Stimulated activated naive B cell treated with anti-CD40 and anti-IgM and Interleukin-4, amounts not matched to agents 10 μg/mL and 1 μg/mL and 100 μg/mL, for 72 hours (primary cell): ENCODE measurements at regions not wholly inside any gene's neighbourhood (a gene's known extent, or its start where the extent isn't known, plus 50 kb on each side); places are given as distances from the start of the nearest gene placed in this dataset.
A peak's percentile ranks its signal among the peaks of the same experiment; 100 is the strongest.
"Not testable (repeated sequence)": the region's sequence is repeated elsewhere in the genome, so short reads cannot be mapped to it uniquely, and the experiment has no call there.

ENCODE experiments used
- ATAC-seq, 2 donors: fragments of 150-1000 bp; cut with Tn5 transposase; replicated peaks; 2 replicates each; pipeline ENCODE4 v1.10.0; 2021; ENCODE audit warnings: moderate library complexity in 1 of 2
- DNase-seq: peaks from one replicate; pipeline ENCODE4 v3.0.0; 2021
- H3K27ac Mint-ChIP-seq: one replicate; pipeline ENCODE4 v1.8.0; 2022; ENCODE audit warnings: mild to moderate bottlenecking, mixed read lengths
- H3K27me3 Mint-ChIP-seq, 2 donors: one replicate each; pipeline ENCODE4 v1.8.0; 2022; ENCODE audit warnings: mixed read lengths in 2 of 2
- H3K36me3 Mint-ChIP-seq, 2 donors: one replicate each; pipeline ENCODE4 v1.8.0; 2022; ENCODE audit warnings: mixed read lengths in 2 of 2, mild to moderate bottlenecking in 1 of 2
- H3K4me1 Mint-ChIP-seq, 2 donors: one replicate each; pipeline ENCODE4 v1.8.0; 2022; ENCODE audit warnings: mixed read lengths in 2 of 2, mild to moderate bottlenecking in 1 of 2
- H3K4me3 Mint-ChIP-seq, 2 donors: one replicate each; pipeline ENCODE4 v1.8.0; 2022; ENCODE audit warnings: mild to moderate bottlenecking in 2 of 2, mixed read lengths in 2 of 2, moderate library complexity in 1 of 2
- H3K9me3 Mint-ChIP-seq, 2 donors: one replicate each; pipeline ENCODE4 v1.8.0; 2022; ENCODE audit warnings: mixed read lengths in 2 of 2, mild to moderate bottlenecking in 1 of 2

- Mint-ChIP-seq H3K4me3 (no peak overlapping the region), H3K36me3 (peaks cover 26 to 49% of the 10 kb centered on the region in 2 donors), H3K4me1 (peaks cover 51 to 79% of the 10 kb centered on the region in 2 donors), H3K9me3 (peaks cover 0 to 3% of the 10 kb centered on the region in 2 donors), H3K27ac (no peak overlapping the region), H3K27me3 (no peaks in the 10 kb centered on the region)
- DNase-seq (no peak), ATAC-seq (no peak)
These were observed 108.6 kb downstream of the CD83 start for GRCh38 chr6:14226051-14226660.

GRCh38 chr6:14228571-14228970, 111.0 kb downstream of the CD83 start:
- H3K4me3 Mint-ChIP-seq: peak overlapping the region; percentile 22 to 45
- peaks cover 32 to 60% of the 10 kb centered on the region in 2 donors for H3K36me3 Mint-ChIP-seq
- ATAC-seq: peak; percentile 49 to 55
- no peak for DNase-seq
- no peaks in the 10 kb centered on the region for H3K27me3 Mint-ChIP-seq
- H3K9me3 Mint-ChIP-seq: peaks cover 0 to 3% of the 10 kb centered on the region in 2 donors
- peak overlapping the region; percentile 64 for H3K27ac Mint-ChIP-seq
- H3K4me1 Mint-ChIP-seq: peaks cover 56 to 83% of the 10 kb centered on the region in 2 donors

GRCh38 chr6:14231071-14231483, 113.5 kb downstream of the CD83 start:
- no peaks in the 10 kb centered on the region for H3K27me3 Mint-ChIP-seq
- no peak overlapping the region for H3K4me3 Mint-ChIP-seq
- DNase-seq (no peak), ATAC-seq (no peak)
- peaks cover 53 to 78% of the 10 kb centered on the region in 2 donors for H3K4me1 Mint-ChIP-seq
- H3K36me3 Mint-ChIP-seq: peaks cover 46 to 71% of the 10 kb centered on the region in 2 donors
- H3K27ac Mint-ChIP-seq: no peak overlapping the region
- H3K9me3 Mint-ChIP-seq: peaks cover 0 to 9% of the 10 kb centered on the region in 2 donors

GRCh38 chr6:14231501-14232280, 114.1 kb downstream of the CD83 start:
- DNase-seq (no peak), ATAC-seq (no peak)
- Mint-ChIP-seq H3K27ac (no peak overlapping the region), H3K27me3 (no peaks in the 10 kb centered on the region), H3K4me3 (no peak overlapping the region), H3K36me3 (peaks cover 50 to 72% of the 10 kb centered on the region in 2 donors), H3K9me3 (peaks cover 0 to 9% of the 10 kb centered on the region in 2 donors), H3K4me1 (peaks cover 54 to 84% of the 10 kb centered on the region in 2 donors)

- H3K27me3 Mint-ChIP-seq: no peaks in the 10 kb centered on the region
- peaks cover 57 to 84% of the 10 kb centered on the region in 2 donors for H3K4me1 Mint-ChIP-seq
- DNase-seq: no peak
- H3K27ac Mint-ChIP-seq: no peak overlapping the region
- peaks cover 40 to 75% of the 10 kb centered on the region in 2 donors for H3K36me3 Mint-ChIP-seq
- H3K4me3 Mint-ChIP-seq: no peak overlapping the region
- peaks cover 0 to 5% of the 10 kb centered on the region in 2 donors for H3K9me3 Mint-ChIP-seq
- no peak for ATAC-seq
These were observed 115.3 kb downstream of the CD83 start for GRCh38 chr6:14232889-14233288.

- Mint-ChIP-seq H3K36me3 (peaks cover 36 to 69% of the 10 kb centered on the region in 2 donors), H3K27ac (peak overlapping the region; percentile 89), H3K4me1 (peaks cover 48 to 64% of the 10 kb centered on the region in 2 donors), H3K27me3 (no peaks in the 10 kb centered on the region), H3K9me3 (peaks cover 0 to 5% of the 10 kb centered on the region in 2 donors), H3K4me3 (no peak overlapping the region)
- ATAC-seq (no peak), DNase-seq (no peak)
These were observed 118.2 kb downstream of the CD83 start for GRCh38 chr6:14235653-14236356.

GRCh38 chr6:14239097-14239496, 121.5 kb downstream of the CD83 start:
- peaks cover 40 to 48% of the 10 kb centered on the region in 2 donors for H3K4me1 Mint-ChIP-seq
- no peak for DNase-seq
- no peak overlapping the region for H3K4me3 Mint-ChIP-seq
- no peaks in the 10 kb centered on the region for H3K27me3 Mint-ChIP-seq
- ATAC-seq: no peak
- peaks cover 44 to 75% of the 10 kb centered on the region in 2 donors for H3K36me3 Mint-ChIP-seq
- no peak overlapping the region for H3K27ac Mint-ChIP-seq
- peaks cover 0 to 9% of the 10 kb centered on the region in 2 donors for H3K9me3 Mint-ChIP-seq

- Mint-ChIP-seq H3K36me3 (peaks cover 40 to 68% of the 10 kb centered on the region in 2 donors), H3K9me3 (peaks cover 0 to 4% of the 10 kb centered on the region in 2 donors), H3K27ac (peak overlapping the region; percentile 59), H3K27me3 (no peaks in the 10 kb centered on the region), H3K4me3 (peak overlapping the region in 1 of 2 donors; percentile 29), H3K4me1 (peaks cover 38 to 41% of the 10 kb centered on the region in 2 donors)
- DNase-seq (no peak), ATAC-seq (no peak)
These were observed 123.0 kb downstream of the CD83 start for GRCh38 chr6:14240411-14241166.

GRCh38 chr6:14241255-14242070, 123.9 kb downstream of the CD83 start:
- peaks cover 30 to 32% of the 10 kb centered on the region in 2 donors for H3K4me1 Mint-ChIP-seq
- peak; percentile 23 to 68 for ATAC-seq
- H3K9me3 Mint-ChIP-seq: peaks cover 0 to 4% of the 10 kb centered on the region in 2 donors
- peak overlapping the region; percentile 59 for H3K27ac Mint-ChIP-seq
- no peaks in the 10 kb centered on the region for H3K27me3 Mint-ChIP-seq
- no peak for DNase-seq
- H3K36me3 Mint-ChIP-seq: peaks cover 33 to 63% of the 10 kb centered on the region in 2 donors
- peak overlapping the region in 1 of 2 donors; percentile 29 for H3K4me3 Mint-ChIP-seq

GRCh38 chr6:14242912-14243311, 125.3 kb downstream of the CD83 start:
- DNase-seq, H3K9me3 Mint-ChIP-seq, H3K4me3 Mint-ChIP-seq, H3K27me3 Mint-ChIP-seq, H3K27ac Mint-ChIP-seq, ATAC-seq: not testable (repeated sequence)
- peaks cover 18 to 20% of the 10 kb centered on the region in 2 donors for H3K4me1 Mint-ChIP-seq
- peaks cover 35 to 58% of the 10 kb centered on the region in 2 donors for H3K36me3 Mint-ChIP-seq

GRCh38 chr6:14243597-14243996, 126.0 kb downstream of the CD83 start:
- H3K4me3 Mint-ChIP-seq: no peak overlapping the region
- H3K36me3 Mint-ChIP-seq: peaks cover 34 to 55% of the 10 kb centered on the region in 2 donors
- no peak for ATAC-seq
- H3K27me3 Mint-ChIP-seq: no peaks in the 10 kb centered on the region
- no peak overlapping the region for H3K27ac Mint-ChIP-seq
- H3K4me1 Mint-ChIP-seq: peaks cover 15 to 20% of the 10 kb centered on the region in 2 donors
- peaks cover 0 to 4% of the 10 kb centered on the region in 2 donors for H3K9me3 Mint-ChIP-seq
- DNase-seq: no peak

- peaks cover 4 to 6% of the 10 kb centered on the region in 2 donors for H3K9me3 Mint-ChIP-seq
- DNase-seq (no peak), ATAC-seq (no peak)
- no peaks in the 10 kb centered on the region for H3K27me3 Mint-ChIP-seq
- peaks cover 34 to 55% of the 10 kb centered on the region in 2 donors for H3K36me3 Mint-ChIP-seq
- no peak overlapping the region for H3K4me3 Mint-ChIP-seq
- H3K27ac Mint-ChIP-seq: no peak overlapping the region
- peaks cover 8 to 10% of the 10 kb centered on the region in 2 donors for H3K4me1 Mint-ChIP-seq
These were observed 129.3 kb downstream of the CD83 start for GRCh38 chr6:14246876-14247275.

- Mint-ChIP-seq H3K27me3 (no peaks in the 10 kb centered on the region), H3K4me3 (no peak overlapping the region), H3K9me3 (peaks cover 3 to 4% of the 10 kb centered on the region in 2 donors), H3K27ac (peak overlapping the region; percentile 15), H3K36me3 (peaks cover 27 to 58% of the 10 kb centered on the region in 2 donors), H3K4me1 (peaks cover 22 to 32% of the 10 kb centered on the region in 2 donors)
- no peak for ATAC-seq
- DNase-seq: no peak
These were observed 133.0 kb downstream of the CD83 start for GRCh38 chr6:14250573-14250972.
